Activated naive CD4-positive, alpha-beta T cell treated with anti-CD3 and anti-CD28 coated beads, Interleukin-2, amount 50 U/mL, for 24 hours (primary cell): ENCODE measurements at regions not wholly inside any gene's neighbourhood (a gene's known extent, or its start where the extent isn't known, plus 50 kb on each side); places are given as distances from the start of the nearest gene placed in this dataset.
"Not testable (repeated sequence)": the region's sequence is repeated elsewhere in the genome, so short reads cannot be mapped to it uniquely, and the experiment has no call there.

ENCODE experiments used
- H3K27ac Mint-ChIP-seq: one replicate; pipeline ENCODE4 v1.8.0; 2021; ENCODE audit warnings: mild to moderate bottlenecking, mixed read lengths
- H3K27me3 Mint-ChIP-seq: one replicate; pipeline ENCODE4 v1.8.0; 2021; ENCODE audit warnings: mixed read lengths
- H3K36me3 Mint-ChIP-seq: one replicate; pipeline ENCODE4 v1.8.0; 2021; ENCODE audit warnings: mixed read lengths
- H3K4me1 Mint-ChIP-seq: one replicate; pipeline ENCODE4 v1.8.0; 2021; ENCODE audit warnings: mixed read lengths
- H3K4me3 Mint-ChIP-seq: one replicate; pipeline ENCODE4 v1.8.0; 2021; ENCODE audit warnings: mild to moderate bottlenecking, mixed read lengths
- H3K9me3 Mint-ChIP-seq: one replicate; pipeline ENCODE4 v1.8.0; 2021; ENCODE audit warnings: mixed read lengths

GRCh38 chr20:57991211-57991881, 237.1 kb downstream of the ANKRD60 start:
- H3K27ac Mint-ChIP-seq: no peak overlapping the region
- H3K36me3 Mint-ChIP-seq: no peaks in the 10 kb centered on the region

GRCh38 chr20:57990396-57990987, 238.0 kb downstream of the ANKRD60 start:
- no peak overlapping the region for H3K27ac Mint-ChIP-seq
- H3K9me3 Mint-ChIP-seq: no peaks in the 10 kb centered on the region
- no peaks in the 10 kb centered on the region for H3K36me3 Mint-ChIP-seq
- H3K4me1 Mint-ChIP-seq: no peaks in the 10 kb centered on the region
- no peak overlapping the region for H3K4me3 Mint-ChIP-seq
- H3K27me3 Mint-ChIP-seq: no peaks in the 10 kb centered on the region

More at GRCh38 chr20:57991211-57991881, 237.1 kb downstream of the ANKRD60 start:
- no peaks in the 10 kb centered on the region for H3K4me1 Mint-ChIP-seq
- H3K4me3 Mint-ChIP-seq: no peak overlapping the region
- H3K9me3 Mint-ChIP-seq: no peaks in the 10 kb centered on the region
- H3K27me3 Mint-ChIP-seq: no peaks in the 10 kb centered on the region

GRCh38 chr20:57988828-57989227, 239.6 kb downstream of the ANKRD60 start:
- Mint-ChIP-seq H3K27ac (no peak overlapping the region), H3K9me3 (no peaks in the 10 kb centered on the region), H3K36me3 (no peaks in the 10 kb centered on the region), H3K4me1 (no peaks in the 10 kb centered on the region), H3K27me3 (no peaks in the 10 kb centered on the region), H3K4me3 (no peak overlapping the region)

GRCh38 chr20:57988422-57988821, 240.0 kb downstream of the ANKRD60 start:
- Mint-ChIP-seq H3K36me3 (no peaks in the 10 kb centered on the region), H3K4me1 (no peaks in the 10 kb centered on the region), H3K4me3 (no peak overlapping the region), H3K27me3 (no peaks in the 10 kb centered on the region), H3K9me3 (no peaks in the 10 kb centered on the region), H3K27ac (no peak overlapping the region)

- no peaks in the 10 kb centered on the region for H3K9me3 Mint-ChIP-seq
- H3K36me3 Mint-ChIP-seq: no peaks in the 10 kb centered on the region
- no peak overlapping the region for H3K27ac Mint-ChIP-seq
- H3K4me3 Mint-ChIP-seq: no peak overlapping the region
- no peaks in the 10 kb centered on the region for H3K27me3 Mint-ChIP-seq
- no peaks in the 10 kb centered on the region for H3K4me1 Mint-ChIP-seq
Measured at GRCh38 chr20:57987659-57988058, 240.8 kb downstream of the ANKRD60 start.

- no peak overlapping the region for H3K4me3 Mint-ChIP-seq
- H3K4me1 Mint-ChIP-seq: no peaks in the 10 kb centered on the region
- H3K9me3 Mint-ChIP-seq: no peaks in the 10 kb centered on the region
- H3K27me3 Mint-ChIP-seq: no peaks in the 10 kb centered on the region
- H3K36me3 Mint-ChIP-seq: no peaks in the 10 kb centered on the region
- no peak overlapping the region for H3K27ac Mint-ChIP-seq
Measured at GRCh38 chr20:57986666-57987065, 241.8 kb downstream of the ANKRD60 start.

- Mint-ChIP-seq H3K9me3 (no peaks in the 10 kb centered on the region), H3K4me1 (no peaks in the 10 kb centered on the region), H3K36me3 (no peaks in the 10 kb centered on the region), H3K4me3 (no peak overlapping the region), H3K27me3 (no peaks in the 10 kb centered on the region), H3K27ac (no peak overlapping the region)
Measured at GRCh38 chr20:57985278-57985677, 243.2 kb downstream of the ANKRD60 start.

- no peaks in the 10 kb centered on the region for H3K4me1 Mint-ChIP-seq
- no peaks in the 10 kb centered on the region for H3K36me3 Mint-ChIP-seq
Measured at GRCh38 chr20:57983082-57983481, 245.4 kb downstream of the ANKRD60 start.

GRCh38 chr20:57980506-57980905, 247.9 kb downstream of the ANKRD60 start:
- no peaks in the 10 kb centered on the region for H3K27me3 Mint-ChIP-seq
- H3K27ac Mint-ChIP-seq: no peak overlapping the region
- no peaks in the 10 kb centered on the region for H3K36me3 Mint-ChIP-seq
- no peaks in the 10 kb centered on the region for H3K9me3 Mint-ChIP-seq
- no peak overlapping the region for H3K4me3 Mint-ChIP-seq
- no peaks in the 10 kb centered on the region for H3K4me1 Mint-ChIP-seq

More at GRCh38 chr20:57983082-57983481, 245.4 kb downstream of the ANKRD60 start:
- H3K27ac Mint-ChIP-seq: no peak overlapping the region
- no peaks in the 10 kb centered on the region for H3K27me3 Mint-ChIP-seq
- H3K9me3 Mint-ChIP-seq: no peaks in the 10 kb centered on the region
- no peak overlapping the region for H3K4me3 Mint-ChIP-seq

GRCh38 chr20:57977569-57977968, 250.9 kb downstream of the ANKRD60 start:
- no peak overlapping the region for H3K27ac Mint-ChIP-seq
- H3K9me3 Mint-ChIP-seq: no peaks in the 10 kb centered on the region
- H3K4me1 Mint-ChIP-seq: no peaks in the 10 kb centered on the region
- no peaks in the 10 kb centered on the region for H3K36me3 Mint-ChIP-seq
- H3K27me3 Mint-ChIP-seq: no peaks in the 10 kb centered on the region
- H3K4me3 Mint-ChIP-seq: no peak overlapping the region

GRCh38 chr20:57977141-57977540, 251.3 kb downstream of the ANKRD60 start:
- Mint-ChIP-seq H3K4me1 (no peaks in the 10 kb centered on the region), H3K27ac (no peak overlapping the region), H3K36me3 (no peaks in the 10 kb centered on the region), H3K9me3 (no peaks in the 10 kb centered on the region), H3K27me3 (no peaks in the 10 kb centered on the region), H3K4me3 (no peak overlapping the region)

GRCh38 chr20:57974863-57975262, 253.6 kb downstream of the ANKRD60 start:
- H3K9me3 Mint-ChIP-seq: no peaks in the 10 kb centered on the region
- no peaks in the 10 kb centered on the region for H3K36me3 Mint-ChIP-seq
- no peaks in the 10 kb centered on the region for H3K4me1 Mint-ChIP-seq
- no peak overlapping the region for H3K27ac Mint-ChIP-seq
- no peaks in the 10 kb centered on the region for H3K27me3 Mint-ChIP-seq
- H3K4me3 Mint-ChIP-seq: no peak overlapping the region

GRCh38 chr20:57973886-57974285, 254.6 kb downstream of the ANKRD60 start:
- Mint-ChIP-seq H3K27ac (no peak overlapping the region), H3K36me3 (no peaks in the 10 kb centered on the region), H3K9me3 (no peaks in the 10 kb centered on the region), H3K4me1 (no peaks in the 10 kb centered on the region), H3K27me3 (peaks cover 4% of the 10 kb centered on the region), H3K4me3 (no peak overlapping the region)

GRCh38 chr20:57971583-57971982, 256.9 kb downstream of the ANKRD60 start:
- not testable (repeated sequence) for H3K36me3 Mint-ChIP-seq, H3K4me3 Mint-ChIP-seq, H3K9me3 Mint-ChIP-seq, H3K27ac Mint-ChIP-seq, H3K27me3 Mint-ChIP-seq, H3K4me1 Mint-ChIP-seq

GRCh38 chr20:57970856-57971255, 257.6 kb downstream of the ANKRD60 start:
- Mint-ChIP-seq H3K4me1 (no peaks in the 10 kb centered on the region), H3K27me3 (peaks cover 9% of the 10 kb centered on the region), H3K9me3 (no peaks in the 10 kb centered on the region), H3K36me3 (no peaks in the 10 kb centered on the region), H3K27ac (no peak overlapping the region), H3K4me3 (no peak overlapping the region)

- Mint-ChIP-seq H3K4me1 (no peaks in the 10 kb centered on the region), H3K27me3 (peaks cover 9% of the 10 kb centered on the region), H3K9me3 (no peaks in the 10 kb centered on the region), H3K27ac (no peak overlapping the region), H3K36me3 (no peaks in the 10 kb centered on the region), H3K4me3 (no peak overlapping the region)
Measured at GRCh38 chr20:57970116-57970515, 258.3 kb downstream of the ANKRD60 start.

GRCh38 chr20:57968120-57968519, 258.3 kb upstream of the PMEPA1 start:
- Mint-ChIP-seq H3K27me3 (peaks cover 9% of the 10 kb centered on the region), H3K27ac (no peak overlapping the region), H3K9me3 (no peaks in the 10 kb centered on the region), H3K4me1 (no peaks in the 10 kb centered on the region), H3K4me3 (no peak overlapping the region), H3K36me3 (no peaks in the 10 kb centered on the region)
